ENCODE measurements at regions not wholly inside any gene's neighbourhood (a gene's known extent, or its start where the extent isn't known, plus 50 kb on each side); places are given as distances from the start of the nearest gene placed in this dataset.

GRCh38 chr5:24854350-24854749 is 209.6 kb upstream of the CDH10 start:
- Histone ChIP-seq H3K27ac (ENCODE audit: low read depth, low read length) (no peak overlapping the region), H3K27me3 (ENCODE audit: control insufficient read depth in 2 of 2, insufficient read depth in 2 of 2, low read length in 2 of 2) (no peaks in the 10 kb centered on the region), H3K4me3 (ENCODE audit: low read length) (no peak overlapping the region), H3K9me3 (ENCODE audit: control insufficient read depth in 2 of 3, low read length in 3 of 3) (peaks cover 0 to 5% (median 0%) of the 10 kb centered on the region in 3 experiments), H3K36me3 (ENCODE audit: control insufficient read depth in 2 of 3, insufficient read depth in 3 of 3, low read length in 3 of 3) (no peaks in the 10 kb centered on the region), H3K4me1 (ENCODE audit: control insufficient read depth in 2 of 2, insufficient read depth in 2 of 2, low read length in 2 of 2) (no peaks in the 10 kb centered on the region)
- Mint-ChIP-seq H3K4me3 (no peak overlapping the region), H3K27me3 (no peaks in the 10 kb centered on the region), H3K36me3 (no peaks in the 10 kb centered on the region), H3K9me3 (peaks cover 0 to 16% (median 5%) of the 10 kb centered on the region in 11 donors), H3K27ac (no peak overlapping the region), H3K4me1 (no peaks in the 10 kb centered on the region)
- CTCF ChIA-PET = interaction anchor here (0.6 kb wide), 1 partner anchor 711 kb away, joined by 4 read pairs; no protein-coding TSS in a partner anchor
- POLR2A ChIA-PET = no interaction called here
- DNase-seq (no peak), ATAC-seq (no peak)
- intact Hi-C loops (cut with micrococcal nuclease) = no loop called here

GRCh38 chr5:24850926-24851486 is 206.2 kb upstream of the CDH10 start:
- H3K4me3 ChIP-seq (ENCODE audit: low read length) = no peak overlapping the region
- H3K27me3 ChIP-seq (ENCODE audit: control insufficient read depth in 2 of 2, insufficient read depth in 2 of 2, low read length in 2 of 2) = no peaks in the 10 kb centered on the region
- ATAC-seq = no peak
- H3K4me1 ChIP-seq (ENCODE audit: control insufficient read depth in 2 of 2, insufficient read depth in 2 of 2, low read length in 2 of 2) = no peaks in the 10 kb centered on the region
- peaks cover 0 to 19% (median 13%) of the 10 kb centered on the region in 11 donors for H3K9me3 Mint-ChIP-seq
- no peaks in the 10 kb centered on the region for H3K36me3 Mint-ChIP-seq
- ChIA-PET CTCF (no interaction called here), POLR2A (no interaction called here)
- H3K27ac Mint-ChIP-seq = no peak overlapping the region
- no peak overlapping the region for H3K4me3 Mint-ChIP-seq
- H3K4me1 Mint-ChIP-seq = no peaks in the 10 kb centered on the region
- no peaks in the 10 kb centered on the region for H3K36me3 ChIP-seq (ENCODE audit: control insufficient read depth in 2 of 3, insufficient read depth in 3 of 3, low read length in 3 of 3)
- no peak for DNase-seq
- H3K27me3 Mint-ChIP-seq = no peaks in the 10 kb centered on the region
- peaks cover 0 to 5% (median 0%) of the 10 kb centered on the region in 3 experiments for H3K9me3 ChIP-seq (ENCODE audit: control insufficient read depth in 2 of 3, low read length in 3 of 3)
- intact Hi-C loops (cut with micrococcal nuclease) = no loop called here
- no peak overlapping the region for H3K27ac ChIP-seq (ENCODE audit: low read depth, low read length)

- no peak for DNase-seq
- ChIA-PET POLR2A (no interaction called here), CTCF (no interaction called here)
- H3K27me3 Mint-ChIP-seq = no peaks in the 10 kb centered on the region
- no peaks in the 10 kb centered on the region for H3K4me1 Mint-ChIP-seq
- H3K27ac Mint-ChIP-seq = no peak overlapping the region
- H3K4me3 Mint-ChIP-seq = no peak overlapping the region
- no peaks in the 10 kb centered on the region for H3K27me3 ChIP-seq (ENCODE audit: control insufficient read depth in 2 of 2, insufficient read depth in 2 of 2, low read length in 2 of 2)
- peaks cover 0 to 5% (median 0%) of the 10 kb centered on the region in 3 experiments for H3K9me3 ChIP-seq (ENCODE audit: control insufficient read depth in 2 of 3, low read length in 3 of 3)
- ATAC-seq = no peak
- peaks cover 2 to 16% (median 9%) of the 10 kb centered on the region in 11 donors for H3K9me3 Mint-ChIP-seq
- no peak overlapping the region for H3K27ac ChIP-seq (ENCODE audit: low read depth, low read length)
- H3K4me3 ChIP-seq (ENCODE audit: low read length) = no peak overlapping the region
- intact Hi-C loops (cut with micrococcal nuclease) = no loop called here
- no peaks in the 10 kb centered on the region for H3K36me3 Mint-ChIP-seq
- no peaks in the 10 kb centered on the region for H3K4me1 ChIP-seq (ENCODE audit: control insufficient read depth in 2 of 2, insufficient read depth in 2 of 2, low read length in 2 of 2)
- H3K36me3 ChIP-seq (ENCODE audit: control insufficient read depth in 2 of 3, insufficient read depth in 3 of 3, low read length in 3 of 3) = no peaks in the 10 kb centered on the region
Measured at GRCh38 chr5:24849210-24849609, 204.4 kb upstream of the CDH10 start.

GRCh38 chr5:24831989-24832388 is 187.2 kb upstream of the CDH10 start:
- intact Hi-C loops (cut with micrococcal nuclease) = no loop called here
- ATAC-seq (no peak), DNase-seq (no peak)
- H3K4me3 Mint-ChIP-seq = no peak overlapping the region
- ChIA-PET CTCF (no interaction called here), POLR2A (no interaction called here)
- no peaks in the 10 kb centered on the region for H3K4me1 Mint-ChIP-seq
- H3K36me3 ChIP-seq (ENCODE audit: control insufficient read depth in 2 of 3, insufficient read depth in 3 of 3, low read length in 3 of 3) = no peaks in the 10 kb centered on the region
- no peak overlapping the region for H3K27ac ChIP-seq (ENCODE audit: low read depth, low read length)
- no peak overlapping the region for H3K27ac Mint-ChIP-seq
- peaks cover 0 to 22% (median 10%) of the 10 kb centered on the region in 11 donors for H3K9me3 Mint-ChIP-seq
- H3K9me3 ChIP-seq (ENCODE audit: control insufficient read depth in 2 of 3, low read length in 3 of 3) = no peaks in the 10 kb centered on the region
- no peaks in the 10 kb centered on the region for H3K27me3 Mint-ChIP-seq
- peaks cover 0 to 8% (median 0%) of the 10 kb centered on the region in 5 donors for H3K36me3 Mint-ChIP-seq
- no peak overlapping the region for H3K4me3 ChIP-seq (ENCODE audit: low read length)
- H3K27me3 ChIP-seq (ENCODE audit: control insufficient read depth in 2 of 2, insufficient read depth in 2 of 2, low read length in 2 of 2) = no peaks in the 10 kb centered on the region
- H3K4me1 ChIP-seq (ENCODE audit: control insufficient read depth in 2 of 2, insufficient read depth in 2 of 2, low read length in 2 of 2) = no peaks in the 10 kb centered on the region

GRCh38 chr5:24823625-24824024 is 178.8 kb upstream of the CDH10 start:
- Mint-ChIP-seq H3K27me3 (no peaks in the 10 kb centered on the region), H3K27ac (no peak overlapping the region), H3K4me3 (no peak overlapping the region), H3K9me3 (peaks cover 0 to 34% (median 15%) of the 10 kb centered on the region in 11 donors), H3K36me3 (no peaks in the 10 kb centered on the region), H3K4me1 (no peaks in the 10 kb centered on the region)
- no peak for DNase-seq
- no peak overlapping the region for H3K4me3 ChIP-seq (ENCODE audit: low read length)
- intact Hi-C loops (cut with micrococcal nuclease) = no loop called here
- no peaks in the 10 kb centered on the region for H3K36me3 ChIP-seq (ENCODE audit: control insufficient read depth in 2 of 3, insufficient read depth in 3 of 3, low read length in 3 of 3)
- ChIA-PET CTCF (no interaction called here), POLR2A (no interaction called here)
- no peaks in the 10 kb centered on the region for H3K27me3 ChIP-seq (ENCODE audit: control insufficient read depth in 2 of 2, insufficient read depth in 2 of 2, low read length in 2 of 2)
- no peak for ATAC-seq
- peaks cover 0 to 9% (median 0%) of the 10 kb centered on the region in 3 experiments for H3K9me3 ChIP-seq (ENCODE audit: control insufficient read depth in 2 of 3, low read length in 3 of 3)
- no peaks in the 10 kb centered on the region for H3K4me1 ChIP-seq (ENCODE audit: control insufficient read depth in 2 of 2, insufficient read depth in 2 of 2, low read length in 2 of 2)
- no peak overlapping the region for H3K27ac ChIP-seq (ENCODE audit: low read depth, low read length)

GRCh38 chr5:24819841-24820240 is 175.1 kb upstream of the CDH10 start:
- CTCF ChIA-PET = no interaction called here
- Mint-ChIP-seq H3K4me3 (no peak overlapping the region), H3K9me3 (peaks cover 0 to 35% (median 16%) of the 10 kb centered on the region in 11 donors), H3K4me1 (no peaks in the 10 kb centered on the region), H3K27me3 (no peaks in the 10 kb centered on the region), H3K27ac (no peak overlapping the region), H3K36me3 (no peaks in the 10 kb centered on the region)
- Histone ChIP-seq H3K27me3 (ENCODE audit: control insufficient read depth in 2 of 2, insufficient read depth in 2 of 2, low read length in 2 of 2) (no peaks in the 10 kb centered on the region), H3K36me3 (ENCODE audit: control insufficient read depth in 2 of 3, insufficient read depth in 3 of 3, low read length in 3 of 3) (no peaks in the 10 kb centered on the region), H3K4me3 (ENCODE audit: low read length) (no peak overlapping the region), H3K9me3 (ENCODE audit: control insufficient read depth in 2 of 3, low read length in 3 of 3) (peaks cover 0 to 9% (median 0%) of the 10 kb centered on the region in 3 experiments), H3K4me1 (ENCODE audit: control insufficient read depth in 2 of 2, insufficient read depth in 2 of 2, low read length in 2 of 2) (no peaks in the 10 kb centered on the region), H3K27ac (ENCODE audit: low read depth, low read length) (no peak overlapping the region)
- ATAC-seq (no peak), DNase-seq (no peak)
- intact Hi-C loops (cut with micrococcal nuclease) = no loop called here
- POLR2A ChIA-PET = no interaction called here

- ATAC-seq (no peak), DNase-seq (no peak)
- Histone ChIP-seq H3K9me3 (ENCODE audit: control insufficient read depth in 2 of 3, low read length in 3 of 3) (no peaks in the 10 kb centered on the region), H3K4me1 (ENCODE audit: control insufficient read depth in 2 of 2, insufficient read depth in 2 of 2, low read length in 2 of 2) (no peaks in the 10 kb centered on the region), H3K36me3 (ENCODE audit: control insufficient read depth in 2 of 3, insufficient read depth in 3 of 3, low read length in 3 of 3) (no peaks in the 10 kb centered on the region), H3K27me3 (ENCODE audit: control insufficient read depth in 2 of 2, insufficient read depth in 2 of 2, low read length in 2 of 2) (no peaks in the 10 kb centered on the region), H3K4me3 (ENCODE audit: low read length) (no peak overlapping the region), H3K27ac (ENCODE audit: low read depth, low read length) (no peak overlapping the region)
- POLR2A ChIA-PET = no interaction called here
- intact Hi-C loops (cut with micrococcal nuclease) = no loop called here
- Mint-ChIP-seq H3K4me1 (no peaks in the 10 kb centered on the region), H3K27ac (no peak overlapping the region), H3K36me3 (no peaks in the 10 kb centered on the region), H3K9me3 (peaks cover 0 to 44% (median 18%) of the 10 kb centered on the region in 11 donors), H3K4me3 (no peak overlapping the region), H3K27me3 (no peaks in the 10 kb centered on the region)
- CTCF ChIA-PET = no interaction called here
Measured at GRCh38 chr5:24817966-24818365, 173.2 kb upstream of the CDH10 start.

All from naive thymus-derived CD4-positive, alpha-beta T cell (primary cell).